Thymus (tissue), 11 donors: ENCODE measurements at regions not wholly inside any gene's neighbourhood (a gene's known extent, or its start where the extent isn't known, plus 50 kb on each side); places are given as distances from the start of the nearest gene placed in this dataset.
"Not testable (repeated sequence)": the region's sequence is repeated elsewhere in the genome, so short reads cannot be mapped to it uniquely, and the experiment has no call there.

Experiments
- DNase-seq, 9 donors: peaks; one replicate each; pipeline ENCODE4 v3.0.0-alpha.2; 2013; ENCODE audit warnings: low spot score in 9 of 9, low read depth in 6 of 9, missing footprints in 1 of 9
- H3K27ac ChIP-seq, 2 donors: one replicate each; pipeline ENCODE4 v1.5.1; 2013; ENCODE audit warnings: control low read depth in 1 of 2, low read depth in 1 of 2, low read length in 1 of 2, mild to moderate bottlenecking in 1 of 2, moderate library complexity in 1 of 2
- H3K27me3 ChIP-seq, 2 donors: one replicate each; pipeline ENCODE4 v1.5.1; 2013; ENCODE audit warnings: low read length in 1 of 2; ENCODE audit not compliant: control insufficient read depth in 2 of 2, insufficient read depth in 1 of 2
- H3K36me3 ChIP-seq, 2 donors: one replicate each; pipeline ENCODE4 v1.5.1; 2013; ENCODE audit warnings: low read length in 1 of 2, mild to moderate bottlenecking in 1 of 2, moderate library complexity in 1 of 2; ENCODE audit not compliant: control insufficient read depth in 2 of 2, insufficient read depth in 2 of 2
- H3K4me1 ChIP-seq, 2 donors: one replicate each; pipeline ENCODE4 v1.5.1; 2013; ENCODE audit warnings: low read length in 2 of 2; ENCODE audit not compliant: control insufficient read depth in 2 of 2, insufficient read depth in 2 of 2
- H3K4me3 ChIP-seq, 2 donors: one replicate each; pipeline ENCODE4 v1.5.1; 2013; ENCODE audit warnings: low read length in 2 of 2, control low read depth in 1 of 2, mild to moderate bottlenecking in 1 of 2
- H3K9me3 ChIP-seq, 2 donors: one replicate each; pipeline ENCODE4 v1.5.1; 2013; ENCODE audit warnings: low read length in 1 of 2, mild to moderate bottlenecking in 1 of 2; ENCODE audit not compliant: control insufficient read depth in 2 of 2, insufficient read depth in 1 of 2
- WGBS: extraction: QIAGEN DNeasy Blood & Tissue Kit; methylation state at CpG from one replicate; pipeline ENCODE4 v1.1.7; 2013; 5-methylcytosine and 5-hydroxymethylcytosine counted together
- donor health status: healthy.

DNA sequence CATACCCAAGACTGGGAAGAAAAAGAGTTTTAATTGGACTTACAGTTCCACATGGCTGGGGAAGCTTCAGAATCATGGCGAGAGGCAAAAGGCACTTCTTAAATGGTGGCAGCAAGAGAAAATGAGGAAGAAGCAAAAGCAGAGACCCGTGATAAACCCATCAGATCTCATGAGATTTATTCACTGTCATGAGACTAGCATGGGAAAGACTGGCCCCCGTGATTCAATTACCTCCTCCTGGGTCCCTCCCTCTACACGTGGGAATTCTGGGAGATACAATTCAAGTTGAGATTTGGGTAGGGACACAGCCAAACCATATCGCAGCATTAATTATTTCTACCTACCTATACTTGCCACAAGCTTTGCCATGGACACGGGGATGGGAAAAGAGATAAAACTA is 483.5 kb upstream of the KLF6 start:
- DNase-seq, H3K4me3 ChIP-seq, H3K4me1 ChIP-seq, H3K27me3 ChIP-seq, H3K27ac ChIP-seq, H3K9me3 ChIP-seq, H3K36me3 ChIP-seq: not testable (repeated sequence)
- 94% methylated on average over 6 of the region's 6 CpGs for WGBS

GRCh38 chr10:4267086-4267773 is 482.2 kb upstream of the KLF6 start:
- no peaks in the 10 kb centered on the region for H3K4me1 ChIP-seq
- no peak overlapping the region for H3K27ac ChIP-seq
- H3K27me3 ChIP-seq, result no peaks in the 10 kb centered on the region
- 95% methylated on average over 8 of the region's 8 CpGs for WGBS
- no peak for DNase-seq
- H3K9me3 ChIP-seq, result no peaks in the 10 kb centered on the region
- H3K36me3 ChIP-seq, result no peaks in the 10 kb centered on the region
- no peak overlapping the region for H3K4me3 ChIP-seq

- Histone ChIP-seq H3K27ac (no peak overlapping the region), H3K4me1 (no peaks in the 10 kb centered on the region), H3K4me3 (no peak overlapping the region), H3K36me3 (no peaks in the 10 kb centered on the region), H3K27me3 (no peaks in the 10 kb centered on the region), H3K9me3 (no peaks in the 10 kb centered on the region)
- 84% methylated on average over 4 of the region's 4 CpGs for WGBS
- DNase-seq, result no peak
These were observed 481.5 kb upstream of the KLF6 start for GRCh38 chr10:4266416-4267085.

DNA sequence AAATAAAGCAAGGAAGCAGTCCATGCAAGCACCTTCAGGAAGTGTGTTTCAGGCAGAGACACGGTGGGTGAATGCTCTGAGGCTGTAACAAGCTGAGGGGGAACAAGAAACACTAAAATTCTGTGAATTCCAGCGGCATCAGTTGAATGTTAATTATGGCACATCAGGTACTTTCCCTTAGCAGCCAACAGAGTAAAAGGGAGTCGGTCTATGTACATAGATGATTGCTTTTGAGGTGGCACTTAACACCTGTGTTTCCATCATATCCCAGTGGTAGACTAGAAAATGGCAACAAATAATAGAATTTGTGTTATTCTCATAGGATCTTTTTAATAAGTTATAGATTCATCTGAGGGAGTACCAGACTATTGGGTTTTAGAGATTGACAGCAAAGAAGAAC is 481.0 kb upstream of the KLF6 start:
- no peaks in the 10 kb centered on the region for H3K36me3 ChIP-seq
- H3K4me1 ChIP-seq, result no peaks in the 10 kb centered on the region
- no peak overlapping the region for H3K27ac ChIP-seq
- no peaks in the 10 kb centered on the region for H3K27me3 ChIP-seq
- H3K4me3 ChIP-seq, result no peak overlapping the region
- DNase-seq, result no peak
- H3K9me3 ChIP-seq, result no peaks in the 10 kb centered on the region
- 59% methylated on average over 3 of the region's 3 CpGs for WGBS

- no peak for DNase-seq
- Histone ChIP-seq H3K27me3 (no peaks in the 10 kb centered on the region), H3K27ac (no peak overlapping the region), H3K4me1 (no peaks in the 10 kb centered on the region), H3K36me3 (no peaks in the 10 kb centered on the region), H3K9me3 (no peaks in the 10 kb centered on the region), H3K4me3 (no peak overlapping the region)
- WGBS, result 88% methylated on average over 8 of the region's 8 CpGs
These were observed 479.3 kb upstream of the KLF6 start for GRCh38 chr10:4264209-4264865.

DNA sequence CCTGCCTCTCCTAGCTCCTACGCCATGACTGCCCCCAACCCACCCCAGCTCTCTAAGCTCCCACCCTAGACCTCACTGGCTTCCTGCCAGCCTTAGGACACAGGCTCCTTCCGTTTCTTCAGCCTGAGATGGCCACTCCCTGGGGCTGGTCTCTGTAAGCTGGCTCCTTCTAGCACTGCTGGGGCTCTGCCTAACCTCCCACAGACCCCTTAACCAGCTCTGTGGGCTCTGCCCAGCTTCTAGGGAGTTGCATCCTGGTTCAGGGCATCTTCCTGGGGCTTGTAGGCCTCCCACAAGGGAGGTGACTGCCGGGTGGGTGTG is 478.6 kb upstream of the KLF6 start:
- WGBS, result 95% methylated on average over 3 of the region's 3 CpGs
- H3K4me3 ChIP-seq, result no peak overlapping the region
- H3K27ac ChIP-seq, result no peak overlapping the region
- H3K36me3 ChIP-seq, result no peaks in the 10 kb centered on the region
- H3K27me3 ChIP-seq, result no peaks in the 10 kb centered on the region
- DNase-seq, result no peak
- H3K9me3 ChIP-seq, result no peaks in the 10 kb centered on the region
- no peaks in the 10 kb centered on the region for H3K4me1 ChIP-seq

DNA sequence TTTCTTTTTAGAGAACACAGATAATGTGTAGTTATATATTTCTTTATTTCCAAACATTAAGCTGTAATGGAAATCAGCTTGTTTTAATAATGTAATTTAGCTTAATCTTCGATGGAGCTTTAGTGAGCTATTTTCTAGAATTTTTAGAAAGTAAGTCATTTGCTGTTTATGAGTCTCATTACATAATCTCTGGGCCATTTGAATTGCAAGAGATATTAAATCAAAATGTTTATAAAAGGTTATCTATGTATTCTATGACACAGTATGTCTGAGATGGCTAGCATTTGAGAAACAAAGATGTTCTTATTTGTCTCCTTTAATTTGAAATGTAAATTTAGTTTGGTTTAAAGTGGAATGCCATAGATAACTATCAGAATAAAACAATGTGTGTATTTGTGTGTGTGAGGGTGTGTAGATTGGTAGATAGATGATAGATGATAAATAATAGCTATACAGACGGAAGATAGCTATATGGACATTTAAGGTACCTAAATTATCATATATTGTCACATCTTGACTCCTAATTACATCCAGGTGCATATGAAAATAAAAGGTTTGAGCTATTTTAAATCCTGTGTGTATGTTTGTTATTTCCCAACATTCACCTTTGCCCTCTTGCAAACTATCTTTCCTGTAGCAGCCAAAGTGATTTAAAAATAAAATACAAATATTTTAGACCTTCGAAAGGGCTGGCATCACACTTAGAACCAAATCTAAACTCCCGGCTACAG is 478.0 kb upstream of the KLF6 start:
- DNase-seq, result no peak
- no peaks in the 10 kb centered on the region for H3K9me3 ChIP-seq
- 97% methylated on average over 4 of the region's 4 CpGs for WGBS
- H3K4me3 ChIP-seq, result no peak overlapping the region
- H3K36me3 ChIP-seq, result no peaks in the 10 kb centered on the region
- H3K4me1 ChIP-seq, result no peaks in the 10 kb centered on the region
- H3K27me3 ChIP-seq, result no peaks in the 10 kb centered on the region
- no peak overlapping the region for H3K27ac ChIP-seq

GRCh38 chr10:4262449-4262848 is 477.4 kb upstream of the KLF6 start:
- no peak for DNase-seq
- Histone ChIP-seq H3K4me1 (no peaks in the 10 kb centered on the region), H3K36me3 (no peaks in the 10 kb centered on the region), H3K4me3 (no peak overlapping the region), H3K9me3 (no peaks in the 10 kb centered on the region), H3K27ac (no peak overlapping the region), H3K27me3 (no peaks in the 10 kb centered on the region)
- WGBS, result 96% methylated on average over 4 of the region's 4 CpGs

DNA sequence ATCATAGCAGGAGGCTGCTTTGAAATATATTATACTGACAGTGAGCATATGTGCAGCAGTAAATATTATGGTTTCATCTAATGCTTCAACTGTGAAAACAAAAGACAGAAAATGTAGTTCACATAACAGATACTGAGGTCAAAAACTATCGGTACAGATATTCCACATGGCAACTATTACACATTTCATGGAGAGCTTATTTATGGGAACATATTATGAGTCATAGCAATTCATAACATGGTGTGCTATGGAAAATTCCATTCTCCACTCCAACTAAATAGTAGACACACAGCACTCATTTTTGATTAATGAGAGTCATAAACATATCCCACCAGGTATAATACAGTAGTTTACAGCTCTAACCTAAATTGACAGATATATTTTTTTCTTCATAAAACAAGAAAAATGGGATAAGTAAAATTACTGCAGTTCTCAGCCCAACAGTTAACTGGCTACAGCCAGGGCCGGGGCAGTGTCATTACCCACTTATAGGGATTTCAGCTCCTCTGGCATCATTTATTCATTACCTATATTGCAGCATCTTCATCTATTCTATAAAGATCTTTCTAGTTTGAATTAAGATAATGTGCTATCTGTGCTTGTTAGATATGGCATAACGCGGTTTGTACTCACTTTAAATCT is 475.6 kb upstream of the KLF6 start:
- no peak for DNase-seq
- H3K9me3 ChIP-seq, result no peaks in the 10 kb centered on the region
- H3K4me3 ChIP-seq, result no peak overlapping the region
- H3K27ac ChIP-seq, result no peak overlapping the region
- H3K27me3 ChIP-seq, result no peaks in the 10 kb centered on the region
- WGBS, result 96% methylated on average over 4 of the region's 4 CpGs
- H3K36me3 ChIP-seq, result no peaks in the 10 kb centered on the region
- H3K4me1 ChIP-seq, result no peaks in the 10 kb centered on the region
